H9 (cell line): ENCODE measurements at regions not wholly inside any gene's neighbourhood (a gene's known extent, or its start where the extent isn't known, plus 50 kb on each side); places are given as distances from the start of the nearest gene placed in this dataset.

Experiments
- DNase-seq: peaks from one replicate; pipeline ENCODE4 v3.0.0-alpha.2; 2017
- H2AFZ ChIP-seq: one replicate; pipeline ENCODE4 v1.6.1; 2013; ENCODE audit warnings: mild to moderate bottlenecking, low read length, control low read depth, moderate library complexity
- H2AK5ac ChIP-seq: 2 replicates; pipeline ENCODE4 v1.6.1; 2013; ENCODE audit warnings: low read length, control low read depth, mixed read lengths; ENCODE audit not compliant: insufficient read length
- H2BK120ac ChIP-seq: one replicate; pipeline ENCODE4 v1.6.1; 2013; ENCODE audit warnings: low read depth, mild to moderate bottlenecking, low read length, control low read depth, inconsistent platforms; ENCODE audit not compliant: poor library complexity, severe bottlenecking
- H2BK12ac ChIP-seq: 2 replicates; pipeline ENCODE4 v1.6.1; 2013; ENCODE audit warnings: low read length, control low read depth, mixed read lengths, low read depth; ENCODE audit not compliant: insufficient read length
- H2BK15ac ChIP-seq: 2 replicates; pipeline ENCODE4 v1.6.1; 2013; ENCODE audit warnings: low read depth, low read length, control low read depth
- H2BK20ac ChIP-seq: one replicate; pipeline ENCODE4 v1.6.1; 2013; ENCODE audit warnings: low read depth, mild to moderate bottlenecking, low read length, control low read depth, inconsistent platforms; ENCODE audit not compliant: poor library complexity, severe bottlenecking
- H2BK5ac ChIP-seq: 2 replicates; pipeline ENCODE4 v1.6.1; 2013; ENCODE audit warnings: low read length, control low read depth, mixed read lengths; ENCODE audit not compliant: insufficient read length
- H3K14ac ChIP-seq: 2 replicates; pipeline ENCODE4 v1.6.1; 2013; ENCODE audit warnings: low read length, control low read depth; ENCODE audit not compliant: insufficient read depth
- H3K18ac ChIP-seq: 2 replicates; pipeline ENCODE4 v1.6.1; 2013; ENCODE audit warnings: low read depth, mild to moderate bottlenecking, mixed read lengths, low read length, control low read depth; ENCODE audit not compliant: insufficient read length
- H3K23ac ChIP-seq: 2 replicates; pipeline ENCODE4 v1.6.1; 2013; ENCODE audit warnings: low read length, control low read depth, mixed read lengths, low read depth; ENCODE audit not compliant: insufficient read length
- H3K23me2 ChIP-seq: 2 replicates; pipeline ENCODE4 v1.6.1; 2013; ENCODE audit warnings: low read depth, mild to moderate bottlenecking, mixed read lengths, low read length, control low read depth; ENCODE audit not compliant: insufficient read length, poor library complexity, severe bottlenecking
- H3K27ac ChIP-seq: 2 replicates; pipeline ENCODE4 v1.5.1; 2013; ENCODE audit warnings: low read length, control low read depth, mixed read lengths, low read depth; ENCODE audit not compliant: insufficient read length
- H3K27me3 ChIP-seq: 2 replicates; pipeline ENCODE4 v1.6.1; 2013; ENCODE audit warnings: low read length, control low read depth, inconsistent platforms; ENCODE audit not compliant: insufficient read depth
- H3K4ac ChIP-seq: 2 replicates; pipeline ENCODE4 v1.6.1; 2013; ENCODE audit warnings: low read depth, mild to moderate bottlenecking, control low read depth, inconsistent platforms, low read length, moderate library complexity
- H3K4me1 ChIP-seq: 2 replicates; pipeline ENCODE4 v1.6.1; 2013; ENCODE audit warnings: low read length, control low read depth, inconsistent platforms; ENCODE audit not compliant: insufficient read depth
- H3K4me2 ChIP-seq: 2 replicates; pipeline ENCODE4 v1.6.1; 2013; ENCODE audit warnings: low read length, control low read depth, mixed read lengths; ENCODE audit not compliant: insufficient read length, insufficient read depth
- H3K56ac ChIP-seq: 2 replicates; pipeline ENCODE4 v1.6.1; 2013; ENCODE audit warnings: low read depth, mild to moderate bottlenecking, mixed read lengths, low read length, control low read depth; ENCODE audit not compliant: insufficient read length
- H3K79me1 ChIP-seq: 2 replicates; pipeline ENCODE4 v1.6.1; 2013; ENCODE audit warnings: low read depth, mild to moderate bottlenecking, moderate library complexity, low read length, control low read depth, inconsistent platforms; ENCODE audit not compliant: insufficient read depth, poor library complexity, severe bottlenecking
- H3K79me2 ChIP-seq: 2 replicates; pipeline ENCODE4 v1.6.1; 2013; ENCODE audit warnings: low read length, control low read depth, inconsistent platforms; ENCODE audit not compliant: insufficient read depth
- H3K9ac ChIP-seq: 2 replicates; pipeline ENCODE4 v1.6.1; 2013; ENCODE audit warnings: low read length, control low read depth, mixed read lengths; ENCODE audit not compliant: insufficient read length; ENCODE audit errors: extremely low read depth
- H3K9me3 ChIP-seq: one replicate; pipeline ENCODE4 v1.6.1; 2013; ENCODE audit warnings: low read depth, low read length, inconsistent platforms; ENCODE audit not compliant: control insufficient read depth
- H3T11ph ChIP-seq: one replicate; pipeline ENCODE4 v1.6.1; 2013; ENCODE audit warnings: mild to moderate bottlenecking, low read length, control low read depth, inconsistent platforms
- H4K20me1 ChIP-seq: one replicate; pipeline ENCODE4 v1.6.1; 2013; ENCODE audit not compliant: control insufficient read depth, insufficient read length, insufficient read depth
- H4K5ac ChIP-seq: 2 replicates; pipeline ENCODE4 v1.6.1; 2013; ENCODE audit warnings: low read depth, mild to moderate bottlenecking, mixed read lengths, low read length, control low read depth; ENCODE audit not compliant: insufficient read length
- H4K8ac ChIP-seq: replicated peaks from 2 replicates; pipeline ENCODE4 v1.6.1; 2013; ENCODE audit warnings: low read length, control low read depth, mixed read lengths, low read depth; ENCODE audit not compliant: insufficient read length
- H4K91ac ChIP-seq: 2 replicates; pipeline ENCODE4 v1.6.1; 2013; ENCODE audit warnings: low read depth, mild to moderate bottlenecking, moderate library complexity, mixed read lengths, low read length, control low read depth; ENCODE audit not compliant: insufficient read length
- H3K27ac Mint-ChIP-seq, 3 experiments: 2 replicates in 2 of 3; 3 replicates in 1 of 3; pipeline ENCODE4 v1.8.0; 2020 to 2021; ENCODE audit warnings: mixed read lengths in 3 of 3, mild to moderate bottlenecking in 1 of 3, moderate library complexity in 1 of 3
- H3K27me3 Mint-ChIP-seq: 2 replicates; pipeline ENCODE4 v1.8.0; 2021; ENCODE audit warnings: low read depth, mild to moderate bottlenecking, moderate library complexity, mixed read lengths
- H3K36me3 Mint-ChIP-seq, 3 experiments: 2 replicates in 2 of 3; 3 replicates in 1 of 3; pipeline ENCODE4 v1.8.0; 2020 to 2021; ENCODE audit warnings: low read depth in 3 of 3, mixed read lengths in 3 of 3; ENCODE audit not compliant: insufficient read depth in 1 of 3
- H3K4me1 Mint-ChIP-seq, 2 experiments: 2 replicates each; pipeline ENCODE4 v1.8.0; 2020; ENCODE audit warnings: mixed read lengths in 2 of 2
- H3K4me3 Mint-ChIP-seq, 2 experiments: 2 replicates in 1 of 2; 3 replicates in 1 of 2; pipeline ENCODE4 v1.8.0; 2020 to 2021; ENCODE audit warnings: mild to moderate bottlenecking in 2 of 2, mixed read lengths in 2 of 2, moderate library complexity in 1 of 2
- H3K9me3 Mint-ChIP-seq, 2 experiments: 2 replicates in 1 of 2; 3 replicates in 1 of 2; pipeline ENCODE4 v1.8.0; 2020; ENCODE audit warnings: mild to moderate bottlenecking in 2 of 2, mixed read lengths in 2 of 2, moderate library complexity in 1 of 2
- CTCF ChIP-seq: fragments of 200-600 bp; sonication (generic); conservative IDR thresholded peaks from 3 replicates; pipeline ENCODE4 v1.8.0; 2021; ENCODE audit warnings: antibody characterized with exemption, mild to moderate bottlenecking

- Histone ChIP-seq H4K8ac (no peak overlapping the region), H2BK15ac (no peak overlapping the region), H3K27ac (no peak overlapping the region), H4K20me1 (no peaks in the 10 kb centered on the region), H3K27me3 (no peaks in the 10 kb centered on the region), H2AK5ac (no peak overlapping the region), H4K91ac (no peak overlapping the region), H3K9ac (no peak overlapping the region), H3K4me2 (no peak overlapping the region), H3K18ac (no peak overlapping the region), H3K79me1 (no peaks in the 10 kb centered on the region), H3K4me1 (peaks cover 7% of the 10 kb centered on the region; the same call in 1 of the 2 replicates), H4K5ac (no peak overlapping the region), H2BK5ac (no peak overlapping the region), H2BK20ac (no peak overlapping the region), H3K23ac (no peak overlapping the region), H3K56ac (no peak overlapping the region), H3K9me3 (no peaks in the 10 kb centered on the region), H2AFZ (no peak overlapping the region), H3K14ac (no peak overlapping the region), H3K23me2 (no peaks in the 10 kb centered on the region), H2BK12ac (no peak overlapping the region), H3T11ph (no peak overlapping the region), H3K4ac (no peak overlapping the region), H2BK120ac (no peak overlapping the region), H3K79me2 (no peaks in the 10 kb centered on the region)
- Mint-ChIP-seq H3K9me3 (no peaks in the 10 kb centered on the region), H3K4me3 (no peak overlapping the region), H3K4me1 (peaks cover 15 to 16% of the 10 kb centered on the region in 2 experiments), H3K36me3 (no peaks in the 10 kb centered on the region), H3K27ac (no peak overlapping the region), H3K27me3 (no peaks in the 10 kb centered on the region; the same call in 1 of the 2 replicates)
- no peak for DNase-seq
- TF ChIP-seq CTCF, result no peak
Measured at GRCh38 chr2:41662461-41662860, 385.4 kb upstream of the PKDCC start.
